ENCODE measurements at regions not wholly inside any gene's neighbourhood (a gene's known extent, or its start where the extent isn't known, plus 50 kb on each side); places are given as distances from the start of the nearest gene placed in this dataset.

DNA sequence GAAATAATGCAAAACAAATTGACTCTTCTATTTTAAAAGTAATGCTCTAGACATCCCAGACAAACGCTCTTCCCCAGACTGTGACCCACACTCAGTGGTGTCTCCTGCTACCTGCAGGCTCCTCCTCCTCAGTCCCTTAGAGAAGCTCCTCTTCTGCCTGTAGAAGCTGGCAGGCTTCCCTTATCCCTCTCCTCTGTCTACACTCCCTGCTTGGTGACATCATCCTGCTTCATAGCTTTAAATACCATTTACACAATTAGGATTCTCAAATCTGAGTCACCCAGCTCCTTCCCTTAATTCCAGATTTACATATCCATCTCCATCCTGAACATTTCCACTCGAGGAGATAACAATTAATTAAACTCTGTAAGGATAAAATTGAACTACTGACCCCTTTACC lies 167.9 kb downstream of the FBXO15 start:
- SMC1A ChIA-PET (ENCODE audit: uncharacterized antibody, unreplicated experiment): interaction anchor here (0.7 kb wide), 1 partner anchor 10 kb away, joined by 4 read pairs; no protein-coding TSS in a partner anchor
- H3K27ac ChIP-seq (ENCODE audit: control insufficient read depth, insufficient read depth): no peak overlapping the region
- H3K9me3 ChIP-seq (replicated peaks; ENCODE audit: control insufficient read depth, insufficient read depth, low read length): no peaks in the 10 kb centered on the region
- H3K36me3 ChIP-seq (ENCODE audit: control insufficient read depth in 2 of 2, insufficient read depth in 2 of 2, low read length in 1 of 2): no peaks in the 10 kb centered on the region
- no peak for ATAC-seq
- H4K20me1 ChIP-seq (ENCODE audit: control insufficient read depth, insufficient read depth): no peaks in the 10 kb centered on the region
- H3K4me2 ChIP-seq (ENCODE audit: control insufficient read depth, insufficient read depth): no peak overlapping the region
- RAD21 ChIA-PET (ENCODE audit: unreplicated experiment): no interaction called here
- no peaks in the 10 kb centered on the region for H3K4me1 ChIP-seq (ENCODE audit: control insufficient read depth, insufficient read depth, low read length)
- no peak overlapping the region for H3K9ac ChIP-seq (ENCODE audit: control insufficient read depth, insufficient read depth, low read length)
- H3K79me2 ChIP-seq (ENCODE audit: control insufficient read depth, insufficient read depth, low read length): no peaks in the 10 kb centered on the region
- H2AFZ ChIP-seq (ENCODE audit: control insufficient read depth, low read depth, low read length): no peak overlapping the region
- 0% methylated on average over 2 of the region's 2 CpGs for WGBS (ENCODE audit: insufficient coverage, insufficient replicate concordance, low lambda C conversion rate, missing lambda C conversion rate)
- no TSS peak for BruUV-seq (replicated peaks)
- intact Hi-C loops (cut with micrococcal nuclease; ENCODE audit: unreplicated experiment) (no loop called here), in situ Hi-C loops (cut with MboI) (no loop called here)
- H3K4me3 ChIP-seq: no peak overlapping the region
- H3K27me3 ChIP-seq (replicated peaks in 1 of 2; ENCODE audit: control insufficient read depth in 2 of 2, insufficient read depth in 2 of 2, low read length in 1 of 2): no peaks in the 10 kb centered on the region; a peak in 1 of 4 replicates
- POLR2A ChIA-PET: no interaction called here
- no peak for TF ChIP-seq EZH2 (IDR thresholded peaks at IDR 0.05; ENCODE audit: borderline replicate concordance, control insufficient read depth, low read depth, low read length)
- TF ChIP-seq ATF7 (IDR thresholded peaks at IDR 0.05; ENCODE audit: low read depth): no peak
- TF ChIP-seq STAT1 (conservative IDR thresholded peaks at IDR 0.05): no peak
- no peak for TF ChIP-seq SIN3A (IDR thresholded peaks at IDR 0.05; ENCODE audit: low read depth, low read length)
- no peak for TF ChIP-seq FOXK2 (IDR thresholded peaks at IDR 0.05)
- TF ChIP-seq, protein P1, sequence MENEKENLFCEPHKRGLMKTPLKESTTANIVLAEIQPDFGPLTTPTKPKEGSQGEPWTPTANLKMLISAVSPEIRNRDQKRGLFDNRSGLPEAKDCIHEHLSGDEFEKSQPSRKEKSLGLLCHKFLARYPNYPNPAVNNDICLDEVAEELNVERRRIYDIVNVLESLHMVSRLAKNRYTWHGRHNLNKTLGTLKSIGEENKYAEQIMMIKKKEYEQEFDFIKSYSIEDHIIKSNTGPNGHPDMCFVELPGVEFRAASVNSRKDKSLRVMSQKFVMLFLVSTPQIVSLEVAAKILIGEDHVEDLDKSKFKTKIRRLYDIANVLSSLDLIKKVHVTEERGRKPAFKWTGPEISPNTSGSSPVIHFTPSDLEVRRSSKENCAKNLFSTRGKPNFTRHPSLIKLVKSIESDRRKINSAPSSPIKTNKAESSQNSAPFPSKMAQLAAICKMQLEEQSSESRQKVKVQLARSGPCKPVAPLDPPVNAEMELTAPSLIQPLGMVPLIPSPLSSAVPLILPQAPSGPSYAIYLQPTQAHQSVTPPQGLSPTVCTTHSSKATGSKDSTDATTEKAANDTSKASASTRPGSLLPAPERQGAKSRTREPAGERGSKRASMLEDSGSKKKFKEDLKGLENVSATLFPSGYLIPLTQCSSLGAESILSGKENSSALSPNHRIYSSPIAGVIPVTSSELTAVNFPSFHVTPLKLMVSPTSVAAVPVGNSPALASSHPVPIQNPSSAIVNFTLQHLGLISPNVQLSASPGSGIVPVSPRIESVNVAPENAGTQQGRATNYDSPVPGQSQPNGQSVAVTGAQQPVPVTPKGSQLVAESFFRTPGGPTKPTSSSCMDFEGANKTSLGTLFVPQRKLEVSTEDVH (IDR thresholded peaks at IDR 0.05; ENCODE audit: low read depth, partially characterized antibody): no peak
- no peak for TF ChIP-seq STAT3 (IDR thresholded peaks at IDR 0.05; ENCODE audit: low read depth, low read length)
- TF ChIP-seq BMI1 (IDR thresholded peaks at IDR 0.05; ENCODE audit: borderline replicate concordance): no peak
- TF ChIP-seq EGR1 (IDR thresholded peaks at IDR 0.05; ENCODE audit: borderline replicate concordance in 1 of 2, low read depth in 2 of 2, low read length in 2 of 2): no peak
- TF ChIP-seq SREBF1 (IDR thresholded peaks at IDR 0.05; ENCODE audit: low read length): no peak
- no peak for TF ChIP-seq TBL1XR1 (IDR thresholded peaks at IDR 0.05; ENCODE audit: low read depth, low read length)
- no peak for TF ChIP-seq SIX5 (IDR thresholded peaks at IDR 0.05; ENCODE audit: low read depth, low read length, severe bottlenecking)
- no peak for DNase-seq (ENCODE audit: low read depth, low spot score)
- CTCF ChIA-PET: interaction anchor here (1.4 kb wide), 1 partner anchor 11 kb away, joined by 3 read pairs; no protein-coding TSS in a partner anchor
- FAIRE-seq: no peak
